ENCODE measurements at regions not wholly inside any gene's neighbourhood (a gene's known extent, or its start where the extent isn't known, plus 50 kb on each side); places are given as distances from the start of the nearest gene placed in this dataset.

GRCh38 chr1:5269901-5270300, 615.5 kb downstream of the AJAP1 start:
- TF ChIP-seq, protein P1, sequence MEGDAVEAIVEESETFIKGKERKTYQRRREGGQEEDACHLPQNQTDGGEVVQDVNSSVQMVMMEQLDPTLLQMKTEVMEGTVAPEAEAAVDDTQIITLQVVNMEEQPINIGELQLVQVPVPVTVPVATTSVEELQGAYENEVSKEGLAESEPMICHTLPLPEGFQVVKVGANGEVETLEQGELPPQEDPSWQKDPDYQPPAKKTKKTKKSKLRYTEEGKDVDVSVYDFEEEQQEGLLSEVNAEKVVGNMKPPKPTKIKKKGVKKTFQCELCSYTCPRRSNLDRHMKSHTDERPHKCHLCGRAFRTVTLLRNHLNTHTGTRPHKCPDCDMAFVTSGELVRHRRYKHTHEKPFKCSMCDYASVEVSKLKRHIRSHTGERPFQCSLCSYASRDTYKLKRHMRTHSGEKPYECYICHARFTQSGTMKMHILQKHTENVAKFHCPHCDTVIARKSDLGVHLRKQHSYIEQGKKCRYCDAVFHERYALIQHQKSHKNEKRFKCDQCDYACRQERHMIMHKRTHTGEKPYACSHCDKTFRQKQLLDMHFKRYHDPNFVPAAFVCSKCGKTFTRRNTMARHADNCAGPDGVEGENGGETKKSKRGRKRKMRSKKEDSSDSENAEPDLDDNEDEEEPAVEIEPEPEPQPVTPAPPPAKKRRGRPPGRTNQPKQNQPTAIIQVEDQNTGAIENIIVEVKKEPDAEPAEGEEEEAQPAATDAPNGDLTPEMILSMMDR (conservative IDR thresholded peaks at IDR 0.05; ENCODE audit: low read depth, low read length): no peak
- no peak for DNase-seq (ENCODE audit: low read depth)
- no peak overlapping the region for H3K4me3 ChIP-seq (ENCODE audit: low read depth, low read length)

- no peak for DNase-seq (ENCODE audit: low read depth)
- H3K4me3 ChIP-seq (ENCODE audit: low read depth, low read length): no peak overlapping the region
- TF ChIP-seq, protein P1 (conservative IDR thresholded peaks at IDR 0.05; ENCODE audit: low read depth, low read length): no peak
Observed at GRCh38 chr1:5267603-5268235, 613.3 kb downstream of the AJAP1 start.

- DNase-seq (ENCODE audit: low read depth): no peak
- TF ChIP-seq, protein P1 (conservative IDR thresholded peaks at IDR 0.05; ENCODE audit: low read depth, low read length): no peak
- no peak overlapping the region for H3K4me3 ChIP-seq (ENCODE audit: low read depth, low read length)
Observed at GRCh38 chr1:5265438-5266075, 611.1 kb downstream of the AJAP1 start.

- TF ChIP-seq, protein P1 (conservative IDR thresholded peaks at IDR 0.05; ENCODE audit: low read depth, low read length): no peak
- no peak for DNase-seq (ENCODE audit: low read depth)
Observed at GRCh38 chr1:5264476-5264875, 610.1 kb downstream of the AJAP1 start.

GRCh38 chr1:5256793-5257192, 602.4 kb downstream of the AJAP1 start:
- TF ChIP-seq, protein P1 (conservative IDR thresholded peaks at IDR 0.05; ENCODE audit: low read depth, low read length): no peak
- DNase-seq (ENCODE audit: low read depth): no peak
- no peak overlapping the region for H3K4me3 ChIP-seq (ENCODE audit: low read depth, low read length)

More at GRCh38 chr1:5264476-5264875, 610.1 kb downstream of the AJAP1 start:
- H3K4me3 ChIP-seq (ENCODE audit: low read depth, low read length): no peak overlapping the region

GRCh38 chr1:5254975-5255374, 600.6 kb downstream of the AJAP1 start:
- no peak overlapping the region for H3K4me3 ChIP-seq (ENCODE audit: low read depth, low read length)
- no peak for DNase-seq (ENCODE audit: low read depth)
- TF ChIP-seq, protein P1 (conservative IDR thresholded peaks at IDR 0.05; ENCODE audit: low read depth, low read length): no peak
